ENCODE measurements at regions not wholly inside any gene's neighbourhood (a gene's known extent, or its start where the extent isn't known, plus 50 kb on each side); places are given as distances from the start of the nearest gene placed in this dataset.

DNA sequence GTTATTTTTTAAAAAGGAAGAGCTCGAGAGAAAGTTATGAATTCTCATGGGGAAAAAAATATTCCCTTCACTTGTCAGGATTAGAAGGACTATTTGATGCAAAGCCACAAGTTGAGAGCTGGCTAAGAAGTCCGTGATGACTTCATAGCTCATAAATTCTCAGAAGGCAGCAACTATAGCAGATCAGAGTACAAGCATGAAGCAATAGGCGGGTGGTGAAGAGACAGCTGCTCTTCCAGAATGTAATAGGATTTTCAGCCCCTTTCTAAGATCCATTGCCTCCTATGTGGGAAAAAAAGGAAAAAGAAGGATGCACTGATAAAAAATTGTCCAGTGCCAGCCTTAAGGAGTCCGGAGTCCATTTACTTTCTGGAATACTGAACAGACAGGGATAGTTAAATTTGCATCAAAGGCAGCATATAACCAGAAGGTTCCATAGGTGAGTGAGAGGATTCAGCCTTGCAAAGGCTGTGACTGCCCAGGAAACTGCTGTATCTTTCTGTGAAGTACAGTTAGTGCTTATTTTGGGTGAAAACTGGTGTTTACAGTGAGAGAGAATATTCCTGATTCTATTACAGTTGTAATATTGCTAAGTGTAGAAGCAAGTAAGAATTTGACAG lies 929.5 kb upstream of the ALCAM start:
- no peak for TF ChIP-seq CSDC2 (CRISPR knock-in tag; IDR thresholded peaks at IDR 0.05)
- TF ChIP-seq, protein P1, sequence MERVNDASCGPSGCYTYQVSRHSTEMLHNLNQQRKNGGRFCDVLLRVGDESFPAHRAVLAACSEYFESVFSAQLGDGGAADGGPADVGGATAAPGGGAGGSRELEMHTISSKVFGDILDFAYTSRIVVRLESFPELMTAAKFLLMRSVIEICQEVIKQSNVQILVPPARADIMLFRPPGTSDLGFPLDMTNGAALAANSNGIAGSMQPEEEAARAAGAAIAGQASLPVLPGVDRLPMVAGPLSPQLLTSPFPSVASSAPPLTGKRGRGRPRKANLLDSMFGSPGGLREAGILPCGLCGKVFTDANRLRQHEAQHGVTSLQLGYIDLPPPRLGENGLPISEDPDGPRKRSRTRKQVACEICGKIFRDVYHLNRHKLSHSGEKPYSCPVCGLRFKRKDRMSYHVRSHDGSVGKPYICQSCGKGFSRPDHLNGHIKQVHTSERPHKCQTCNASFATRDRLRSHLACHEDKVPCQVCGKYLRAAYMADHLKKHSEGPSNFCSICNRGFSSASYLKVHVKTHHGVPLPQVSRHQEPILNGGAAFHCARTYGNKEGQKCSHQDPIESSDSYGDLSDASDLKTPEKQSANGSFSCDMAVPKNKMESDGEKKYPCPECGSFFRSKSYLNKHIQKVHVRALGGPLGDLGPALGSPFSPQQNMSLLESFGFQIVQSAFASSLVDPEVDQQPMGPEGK (CRISPR knock-in tag; IDR thresholded peaks at IDR 0.05; ENCODE audit: borderline replicate concordance) = no peak
